Heart right ventricle (tissue), 16 donors: ENCODE measurements at regions not wholly inside any gene's neighbourhood (a gene's known extent, or its start where the extent isn't known, plus 50 kb on each side); places are given as distances from the start of the nearest gene placed in this dataset.

Experiments used
- ATAC-seq, 8 donors: fragments of 200-7000 bp; cut with Tn5 transposase; one replicate each; pipeline ENCODE4 v1.9.1; 2020; ENCODE audit warnings: mild to moderate bottlenecking in 8 of 8, moderate library complexity in 8 of 8, moderate number of reproducible peaks in 1 of 8
- DNase-seq, 2 donors: peaks; one replicate each; pipeline ENCODE4 v3.0.0-alpha.2; 2020
- H3K27ac ChIP-seq, 10 donors: fragments of 200-600 bp; sonication (generic) in 2 of 10; one replicate each; pipeline versions ENCODE4 v1.5.0 to v1.8.0; 2020 to 2022; ENCODE audit warnings: mild to moderate bottlenecking in 3 of 10
- H3K27me3 ChIP-seq, 7 donors: fragments of 200-600 bp; one replicate each; pipeline ENCODE4 v1.8.0; 2021 to 2022; ENCODE audit warnings: mild to moderate bottlenecking in 2 of 7
- H3K36me3 ChIP-seq, 9 donors: fragments of 200-600 bp; sonication (generic) in 1 of 9; one replicate each; pipeline versions ENCODE4 v1.5.0 to v1.8.0; 2020 to 2022; ENCODE audit warnings: mild to moderate bottlenecking in 2 of 9
- H3K4me1 ChIP-seq, 9 donors: fragments of 200-600 bp; sonication (generic) in 1 of 9; one replicate each; pipeline versions ENCODE4 v1.5.0 to v1.8.0; 2020 to 2022; ENCODE audit warnings: mild to moderate bottlenecking in 4 of 9
- H3K4me3 ChIP-seq, 10 donors: fragments of 200-600 bp; sonication (generic) in 2 of 10; one replicate each; pipeline versions ENCODE4 v1.5.0 to v1.8.0; 2020 to 2022; ENCODE audit warnings: mild to moderate bottlenecking in 7 of 10, moderate library complexity in 2 of 10
- H3K9me3 ChIP-seq, 11 donors: fragments of 200-600 bp in 10 of 11; sonication (generic) in 2 of 11; one replicate each; pipeline versions ENCODE4 v1.5.0 to v1.8.0; 2013 to 2022; ENCODE audit warnings: mild to moderate bottlenecking in 2 of 11, control low read depth in 1 of 11, moderate library complexity in 1 of 11
- CTCF ChIP-seq, 9 donors: fragments of 200-600 bp; sonication (generic) in 2 of 9; IDR thresholded peaks; one replicate each; pipeline versions ENCODE4 v1.5.0 to v1.8.0; 2021 to 2022; ENCODE audit warnings: antibody characterized with exemption in 9 of 9, mild to moderate bottlenecking in 5 of 9, moderate library complexity in 1 of 9
- WGBS, 2 donors: extraction: QIAGEN DNeasy Blood & Tissue Kit; methylation state at CpG; one replicate each; pipeline ENCODE4 v1.1.7; 2013; ENCODE audit warnings: inconsistent platforms in 1 of 2; 5-methylcytosine and 5-hydroxymethylcytosine counted together
- intact Hi-C, 10 donors: fragments of 100-400 bp; cut with DNase I; formaldehyde crosslinking; loops; one replicate each; pipeline versions ENCODE4 v1.11.1 to v1.14.2; 2022
- donor health status: Arrhythmogenic right ventricular cardiomyopathy.
- donor health status: ischemic (EF 13 %, LVEDD 7.1; RV severe dilation, severe dysfunction).
- donor health status: healthy with polysubstance abuse.
- donor health status: DM: no; HTN: yes; CAD: no.
- donor health status: DM: no; HTN: no; CAD: no.
- donor health status: ischemic (EF 25% LVEDD 6.9; RV normal size, moderate dysfunction).
- donor health status: ischemic (EF 25% LVEDD 5.7; RV mildly dilated, moderate dysfunction).
- donor health status: healthy.
- donor health status: DM: yes; HTN: yes; CAD: no.
- donor health status: Ischemic cardiomyopathy.
- donor health status: ischemic (EF 35%, LVEDD 5.7; RV mildly dilated, moderate dysfunction).
- donor health status: nonischemic (EF 11% LVEDD 7.7; RV severe dilation, severe dysfunction).
- donor health status: DM: yes; HTN: yes; CAD: no.
- donor health status: PGD.
- donor health status: ischemic (EF 29% LVEDD 5.4; RV normal size, mild dysfunction).
- donor health status: nonischemic (EF 23%, LVEDD 6.1; RV moderate dilation, normal function).

GRCh38 chr3:107013641-107014040 lies 363.6 kb upstream of the CCDC54 start:
- peaks cover 0 to 20% (median 8%) of the 10 kb centered on the region in 11 donors for H3K9me3 ChIP-seq
- H3K27me3 ChIP-seq, result no peaks in the 10 kb centered on the region
- intact Hi-C loops, result no loop called here
- no peaks in the 10 kb centered on the region for H3K4me1 ChIP-seq
- no peak for ATAC-seq
- WGBS, 2 donors, result 96 to 100% methylated on average over 1 of the region's 1 CpG
- DNase-seq, result no peak
- TF ChIP-seq CTCF (IDR thresholded peaks at IDR 0.05), result no peak
- H3K36me3 ChIP-seq, result no peaks in the 10 kb centered on the region
- no peak overlapping the region for H3K27ac ChIP-seq
- H3K4me3 ChIP-seq, result no peak overlapping the region

GRCh38 chr3:107024551-107025026 lies 352.6 kb upstream of the CCDC54 start:
- Histone ChIP-seq H3K27ac (no peak overlapping the region), H3K9me3 (no peaks in the 10 kb centered on the region), H3K4me1 (peaks cover 0 to 10% (median 0%) of the 10 kb centered on the region in 9 donors), H3K27me3 (no peaks in the 10 kb centered on the region), H3K4me3 (no peak overlapping the region), H3K36me3 (no peaks in the 10 kb centered on the region)
- 25 to 26% methylated on average over 2 of the region's 2 CpGs for WGBS, 2 donors
- DNase-seq (no peak), ATAC-seq (no peak)
- intact Hi-C loops, result no loop called here
- TF ChIP-seq CTCF (IDR thresholded peaks at IDR 0.05), result no peak

- ATAC-seq (no peak), DNase-seq (no peak)
- peaks cover 0 to 10% (median 0%) of the 10 kb centered on the region in 9 donors for H3K4me1 ChIP-seq
- no peak for TF ChIP-seq CTCF (IDR thresholded peaks at IDR 0.05)
- H3K9me3 ChIP-seq, result no peaks in the 10 kb centered on the region
- intact Hi-C loops, result no loop called here
- 14 to 36% methylated on average over 3 of the region's 3 CpGs for WGBS, 2 donors
- H3K36me3 ChIP-seq, result no peaks in the 10 kb centered on the region
- H3K27ac ChIP-seq, result no peak overlapping the region
- no peaks in the 10 kb centered on the region for H3K27me3 ChIP-seq
- no peak overlapping the region for H3K4me3 ChIP-seq
Observed at GRCh38 chr3:107025961-107026360, 351.3 kb upstream of the CCDC54 start.

- DNase-seq (no peak), ATAC-seq (no peak)
- no peaks in the 10 kb centered on the region for H3K27me3 ChIP-seq
- peaks cover 0 to 10% (median 0%) of the 10 kb centered on the region in 9 donors for H3K4me1 ChIP-seq
- no peaks in the 10 kb centered on the region for H3K36me3 ChIP-seq
- no peak overlapping the region for H3K27ac ChIP-seq
- H3K4me3 ChIP-seq, result no peak overlapping the region
- H3K9me3 ChIP-seq, result no peaks in the 10 kb centered on the region
- WGBS, 2 donors, result 70 to 85% methylated on average over 1 of the region's 1 CpG
- TF ChIP-seq CTCF (IDR thresholded peaks at IDR 0.05), result no peak
- intact Hi-C loops, result no loop called here
Observed at GRCh38 chr3:107028086-107028485, 349.2 kb upstream of the CCDC54 start.
